ENCODE measurements at regions not wholly inside any gene's neighbourhood (a gene's known extent, or its start where the extent isn't known, plus 50 kb on each side); places are given as distances from the start of the nearest gene placed in this dataset.

- H3K27ac ChIP-seq (ENCODE audit: low read depth), result no peak overlapping the region
- no peak for DNase-seq (ENCODE audit: extremely low spot score)
- 96% methylated on average over 9 of the region's 9 CpGs for WGBS
- no peaks in the 10 kb centered on the region for H3K4me1 ChIP-seq (ENCODE audit: insufficient read depth)
- no peaks in the 10 kb centered on the region for H3K36me3 ChIP-seq (ENCODE audit: insufficient read depth)
- H3K4me3 ChIP-seq (ENCODE audit: low read depth, low read length), result no peak overlapping the region
These were observed 129.3 kb upstream of the GPC1 start for GRCh38 chr2:240306185-240306584.

DNA sequence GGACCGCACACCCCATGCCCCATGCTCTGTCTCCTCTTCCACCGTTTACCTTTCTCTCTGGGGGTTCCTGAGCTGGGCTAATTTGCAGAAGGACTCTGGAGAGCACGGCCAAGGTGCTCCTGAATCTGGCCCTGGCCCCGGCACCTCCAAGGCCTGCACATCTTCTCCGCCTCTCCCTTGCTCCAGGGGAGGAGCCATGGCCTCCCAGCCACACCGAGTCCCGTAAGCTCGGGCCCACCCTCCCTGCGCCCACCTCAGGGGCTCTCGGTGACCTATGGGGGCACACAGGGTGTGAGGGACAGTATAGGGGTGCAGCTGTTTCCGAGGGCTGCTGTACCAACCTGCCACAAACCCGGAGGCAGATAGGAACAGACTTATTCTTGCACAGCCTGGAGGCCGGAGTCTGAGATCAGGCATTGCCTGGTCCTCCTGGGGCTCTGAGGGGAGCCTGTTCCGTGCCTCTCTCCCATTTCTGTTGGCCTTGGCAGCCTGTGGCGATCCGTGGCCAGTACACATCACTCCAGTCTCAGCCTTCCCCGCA is 127.3 kb upstream of the GPC1 start:
- WGBS, result 87% methylated on average over 17 of the region's 17 CpGs
- H3K36me3 ChIP-seq (ENCODE audit: insufficient read depth), result no peaks in the 10 kb centered on the region
- H3K4me3 ChIP-seq (ENCODE audit: low read depth, low read length), result no peak overlapping the region
- no peak overlapping the region for H3K27ac ChIP-seq (ENCODE audit: low read depth)
- no peak for DNase-seq (ENCODE audit: extremely low spot score)
- no peaks in the 10 kb centered on the region for H3K4me1 ChIP-seq (ENCODE audit: insufficient read depth)

GRCh38 chr2:240309214-240309613 is 126.2 kb upstream of the GPC1 start:
- no peak overlapping the region for H3K27ac ChIP-seq (ENCODE audit: low read depth)
- no peaks in the 10 kb centered on the region for H3K36me3 ChIP-seq (ENCODE audit: insufficient read depth)
- H3K4me3 ChIP-seq (ENCODE audit: low read depth, low read length), result no peak overlapping the region
- 82% methylated on average over 1 of the region's 1 CpG for WGBS
- H3K4me1 ChIP-seq (ENCODE audit: insufficient read depth), result no peaks in the 10 kb centered on the region
- no peak for DNase-seq (ENCODE audit: extremely low spot score)

- Histone ChIP-seq H3K4me3 (ENCODE audit: low read depth, low read length) (no peak overlapping the region), H3K36me3 (ENCODE audit: insufficient read depth) (no peaks in the 10 kb centered on the region), H3K4me1 (ENCODE audit: insufficient read depth) (no peaks in the 10 kb centered on the region), H3K27ac (ENCODE audit: low read depth) (no peak overlapping the region)
- no peak for DNase-seq (ENCODE audit: extremely low spot score)
- 94% methylated on average over 10 of the region's 10 CpGs for WGBS
These were observed 125.3 kb upstream of the GPC1 start for GRCh38 chr2:240310201-240310600.

DNA sequence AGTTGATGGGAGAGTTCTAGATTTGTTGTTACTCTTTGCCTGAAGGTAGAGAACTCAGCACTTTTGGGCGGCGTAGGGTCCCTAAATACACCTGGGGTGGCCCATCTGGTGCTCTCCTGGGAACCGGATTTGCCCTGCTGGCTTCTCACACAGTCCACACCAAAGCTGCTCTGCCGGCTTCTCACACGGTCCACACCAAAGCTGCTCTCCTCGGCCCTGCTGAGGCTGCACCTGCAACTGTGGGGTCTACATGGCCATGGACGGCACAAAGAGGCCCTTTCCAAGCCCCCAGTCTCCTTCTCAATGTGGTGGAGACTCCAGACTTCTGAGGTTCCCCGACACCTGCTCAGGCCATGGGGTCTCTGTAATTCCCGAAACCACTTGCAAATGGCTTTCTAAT is 124.8 kb upstream of the GPC1 start:
- H3K4me1 ChIP-seq (ENCODE audit: insufficient read depth), result no peaks in the 10 kb centered on the region
- H3K36me3 ChIP-seq (ENCODE audit: insufficient read depth), result no peaks in the 10 kb centered on the region
- no peak for DNase-seq (ENCODE audit: extremely low spot score)
- WGBS, result 95% methylated on average over 9 of the region's 9 CpGs
- H3K27ac ChIP-seq (ENCODE audit: low read depth), result no peak overlapping the region
- no peak overlapping the region for H3K4me3 ChIP-seq (ENCODE audit: low read depth, low read length)

- DNase-seq (ENCODE audit: extremely low spot score), result no peak
- WGBS, result 91% methylated on average over 6 of the region's 6 CpGs
- H3K4me1 ChIP-seq (ENCODE audit: insufficient read depth), result no peaks in the 10 kb centered on the region
- no peak overlapping the region for H3K27ac ChIP-seq (ENCODE audit: low read depth)
- H3K36me3 ChIP-seq (ENCODE audit: insufficient read depth), result no peaks in the 10 kb centered on the region
- no peak overlapping the region for H3K4me3 ChIP-seq (ENCODE audit: low read depth, low read length)
These were observed 123.6 kb upstream of the GPC1 start for GRCh38 chr2:240311821-240312220.

- no peak for DNase-seq (ENCODE audit: extremely low spot score)
- 76% methylated on average over 11 of the region's 11 CpGs for WGBS
These were observed 116.1 kb upstream of the GPC1 start for GRCh38 chr2:240319221-240319854.

DNA sequence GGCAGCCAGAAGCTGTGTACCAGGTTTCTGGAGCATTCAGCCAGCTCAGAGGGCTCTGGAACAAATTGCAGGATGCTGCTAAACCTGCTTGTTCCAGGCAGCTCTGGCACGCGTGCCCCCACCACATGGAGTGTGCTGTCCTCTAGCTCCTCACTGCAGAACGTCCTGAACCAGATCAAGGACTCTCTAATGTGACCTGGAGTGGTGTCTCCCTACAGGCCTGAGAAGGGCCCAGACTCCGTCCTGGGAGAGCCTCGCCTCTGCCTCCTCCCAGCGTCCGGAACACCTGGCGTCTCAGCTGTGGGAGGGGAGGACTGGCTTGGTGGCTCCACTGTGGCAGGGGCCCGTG is 115.6 kb upstream of the GPC1 start:
- no peak overlapping the region for H3K27ac ChIP-seq (ENCODE audit: low read depth)
- DNase-seq (ENCODE audit: extremely low spot score), result no peak

More at GRCh38 chr2:240319221-240319854, 116.1 kb upstream of the GPC1 start:
- H3K27ac ChIP-seq (ENCODE audit: low read depth), result no peak overlapping the region
- no peaks in the 10 kb centered on the region for H3K4me1 ChIP-seq (ENCODE audit: insufficient read depth)
- no peaks in the 10 kb centered on the region for H3K36me3 ChIP-seq (ENCODE audit: insufficient read depth)
- H3K4me3 ChIP-seq (ENCODE audit: low read depth, low read length), result no peak overlapping the region

DNA sequence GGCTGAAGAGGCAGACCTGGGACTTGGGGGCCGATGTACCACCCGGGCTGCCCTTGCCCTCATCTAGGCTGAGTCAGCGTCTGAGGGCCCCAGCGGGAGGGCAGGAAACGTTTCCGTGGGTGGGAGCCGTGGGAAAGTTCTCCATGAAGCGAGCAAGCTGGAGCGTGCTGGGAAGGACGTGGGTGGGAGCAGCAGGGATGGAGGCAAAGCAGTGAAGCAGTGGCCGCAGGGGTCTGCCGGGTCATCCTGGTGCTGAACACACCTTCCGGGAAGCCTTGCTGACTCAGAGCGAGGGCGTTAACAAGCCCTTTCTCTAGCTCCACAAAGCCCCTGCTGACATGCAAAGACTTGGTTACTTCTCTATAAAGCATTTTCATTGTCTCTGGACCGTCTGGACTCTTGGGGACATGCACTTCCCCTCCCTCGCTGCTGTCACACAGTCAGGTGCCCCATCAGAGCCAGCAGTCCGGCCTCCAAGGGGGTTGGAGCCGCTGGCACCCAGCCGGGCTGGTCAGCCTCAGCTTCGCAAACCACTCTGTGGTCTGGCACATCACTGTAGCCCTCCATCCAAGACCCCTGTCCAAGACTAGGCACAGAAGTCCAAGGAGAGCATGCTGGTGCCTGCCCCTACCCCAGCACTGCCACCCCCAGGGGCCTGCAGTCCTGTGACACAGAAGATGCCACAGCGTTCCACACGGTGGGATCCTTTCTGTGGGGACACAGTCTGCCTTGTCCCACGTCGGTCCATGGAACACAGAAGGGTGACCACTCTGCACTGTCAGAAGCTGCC is 115.1 kb upstream of the GPC1 start:
- no peak overlapping the region for H3K27ac ChIP-seq (ENCODE audit: low read depth)
- H3K4me3 ChIP-seq (ENCODE audit: low read depth, low read length), result no peak overlapping the region
- peak; percentile 20 for DNase-seq (ENCODE audit: extremely low spot score)
- H3K36me3 ChIP-seq (ENCODE audit: insufficient read depth), result no peaks in the 10 kb centered on the region
- 54% methylated on average over 25 of the region's 25 CpGs for WGBS
- H3K4me1 ChIP-seq (ENCODE audit: insufficient read depth), result no peaks in the 10 kb centered on the region

More for the DNA sequence above, 115.6 kb upstream of the GPC1 start:
- H3K4me3 ChIP-seq (ENCODE audit: low read depth, low read length), result no peak overlapping the region
- H3K36me3 ChIP-seq (ENCODE audit: insufficient read depth), result no peaks in the 10 kb centered on the region
- 69% methylated on average over 9 of the region's 9 CpGs for WGBS
- H3K4me1 ChIP-seq (ENCODE audit: insufficient read depth), result no peaks in the 10 kb centered on the region

GRCh38 chr2:240322231-240322955 is 113.1 kb upstream of the GPC1 start:
- Histone ChIP-seq H3K4me3 (ENCODE audit: low read depth, low read length) (no peak overlapping the region), H3K36me3 (ENCODE audit: insufficient read depth) (no peaks in the 10 kb centered on the region), H3K27ac (ENCODE audit: low read depth) (no peak overlapping the region), H3K4me1 (ENCODE audit: insufficient read depth) (no peaks in the 10 kb centered on the region)
- 85% methylated on average over 29 of the region's 29 CpGs for WGBS
- DNase-seq (ENCODE audit: extremely low spot score), result no peak

DNA sequence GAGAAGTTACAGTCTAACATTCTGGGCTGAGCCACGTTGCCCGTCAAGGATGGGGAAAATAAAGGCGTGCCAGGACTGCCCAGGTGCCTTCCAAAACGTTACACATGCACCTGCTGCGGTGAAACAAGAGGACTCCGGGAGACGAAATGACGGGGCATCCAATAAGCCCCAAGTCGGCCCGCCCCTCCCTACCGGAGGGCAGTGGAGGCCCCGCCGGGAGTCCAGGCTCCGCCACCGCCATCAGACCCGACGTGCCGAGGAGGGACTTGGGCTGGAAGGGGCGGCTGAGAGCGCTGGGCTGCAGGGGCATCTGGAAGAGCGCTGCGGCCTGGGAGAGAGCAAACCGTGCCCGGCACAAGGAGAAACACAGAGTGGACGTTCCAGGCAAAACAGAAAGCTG is 112.5 kb upstream of the GPC1 start:
- no peak overlapping the region for H3K27ac ChIP-seq (ENCODE audit: low read depth)
- no peak for DNase-seq (ENCODE audit: extremely low spot score)
- H3K36me3 ChIP-seq (ENCODE audit: insufficient read depth), result no peaks in the 10 kb centered on the region
- H3K4me1 ChIP-seq (ENCODE audit: insufficient read depth), result no peaks in the 10 kb centered on the region
- 85% methylated on average over 25 of the region's 25 CpGs for WGBS
- H3K4me3 ChIP-seq (ENCODE audit: low read depth, low read length), result no peak overlapping the region

DNA sequence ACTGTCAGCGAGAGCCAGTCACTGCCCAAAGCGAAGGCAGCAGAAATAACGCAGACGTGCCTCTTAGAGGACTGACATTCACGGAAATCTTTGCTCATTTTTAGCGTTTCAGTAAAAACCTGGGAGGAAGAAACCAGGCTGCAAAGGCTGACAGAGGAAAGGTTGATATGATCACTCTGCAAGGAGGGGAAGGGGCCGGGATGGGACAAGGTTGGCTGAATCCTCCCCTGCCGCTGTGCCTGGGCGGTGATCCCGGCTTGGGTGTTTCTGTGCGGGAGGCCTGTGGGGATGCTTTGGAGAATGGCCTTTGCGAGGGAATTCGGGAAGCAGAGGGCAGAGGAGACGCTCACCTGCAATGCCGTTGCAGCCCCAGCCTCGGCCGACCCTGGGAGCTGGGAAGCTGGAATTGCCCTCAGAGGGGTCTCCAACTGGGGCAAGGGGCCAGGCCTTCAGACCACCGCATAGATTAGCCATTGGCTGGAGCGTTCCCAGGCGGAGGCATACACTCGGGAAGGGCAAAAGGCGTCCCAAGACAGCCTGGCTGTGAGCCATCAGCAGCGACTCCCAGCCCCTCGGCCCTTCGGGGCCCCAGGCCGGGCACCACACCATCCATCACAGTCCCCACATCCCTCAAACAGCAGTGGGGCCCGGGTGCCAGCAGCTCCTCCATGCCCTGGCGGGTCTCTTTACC is 111.7 kb upstream of the GPC1 start:
- WGBS, result 83% methylated on average over 28 of the region's 28 CpGs
- no peak overlapping the region for H3K4me3 ChIP-seq (ENCODE audit: low read depth, low read length)
- no peaks in the 10 kb centered on the region for H3K36me3 ChIP-seq (ENCODE audit: insufficient read depth)
- no peaks in the 10 kb centered on the region for H3K4me1 ChIP-seq (ENCODE audit: insufficient read depth)
- no peak for DNase-seq (ENCODE audit: extremely low spot score)
- no peak overlapping the region for H3K27ac ChIP-seq (ENCODE audit: low read depth)

GRCh38 chr2:240324312-240325015 is 111.0 kb upstream of the GPC1 start:
- Histone ChIP-seq H3K27ac (ENCODE audit: low read depth) (no peak overlapping the region), H3K4me1 (ENCODE audit: insufficient read depth) (no peaks in the 10 kb centered on the region), H3K4me3 (ENCODE audit: low read depth, low read length) (no peak overlapping the region), H3K36me3 (ENCODE audit: insufficient read depth) (no peaks in the 10 kb centered on the region)
- DNase-seq (ENCODE audit: extremely low spot score), result no peak
- WGBS, result 83% methylated on average over 25 of the region's 25 CpGs
